ENCODE measurements at regions not wholly inside any gene's neighbourhood (a gene's known extent, or its start where the extent isn't known, plus 50 kb on each side); places are given as distances from the start of the nearest gene placed in this dataset.
"Not testable (repeated sequence)": the region's sequence is repeated elsewhere in the genome, so short reads cannot be mapped to it uniquely, and the experiment has no call there.

- Histone ChIP-seq H3K27ac (ENCODE audit: low read depth) (no peak overlapping the region), H3K36me3 (ENCODE audit: insufficient read depth) (no peaks in the 10 kb centered on the region), H3K4me3 (ENCODE audit: low read depth, low read length) (no peak overlapping the region), H3K4me1 (ENCODE audit: insufficient read depth) (no peaks in the 10 kb centered on the region)
- WGBS, result 86% methylated on average over 4 of the region's 4 CpGs
- no peak for DNase-seq (ENCODE audit: extremely low spot score)
Measured at GRCh38 chr17:12195418-12195817, 174.7 kb downstream of the MAP2K4 start.

- DNase-seq (ENCODE audit: extremely low spot score), result no peak
- H3K4me1 ChIP-seq (ENCODE audit: insufficient read depth), result no peaks in the 10 kb centered on the region
- no peak overlapping the region for H3K4me3 ChIP-seq (ENCODE audit: low read depth, low read length)
- H3K36me3 ChIP-seq (ENCODE audit: insufficient read depth), result no peaks in the 10 kb centered on the region
- 46% methylated on average over 4 of the region's 4 CpGs for WGBS
- H3K27ac ChIP-seq (ENCODE audit: low read depth), result no peak overlapping the region
Measured at GRCh38 chr17:12201294-12201880, 180.7 kb downstream of the MAP2K4 start.

- 58% methylated on average over 2 of the region's 2 CpGs for WGBS
- Histone ChIP-seq H3K4me3 (ENCODE audit: low read depth, low read length) (no peak overlapping the region), H3K27ac (ENCODE audit: low read depth) (no peak overlapping the region), H3K4me1 (ENCODE audit: insufficient read depth) (no peaks in the 10 kb centered on the region), H3K36me3 (ENCODE audit: insufficient read depth) (no peaks in the 10 kb centered on the region)
- DNase-seq (ENCODE audit: extremely low spot score), result no peak
Measured at GRCh38 chr17:12209632-12210191, 189.0 kb downstream of the MAP2K4 start.

- 98% methylated on average over 59 of the region's 59 CpGs for WGBS
- not testable (repeated sequence) for H3K4me1 ChIP-seq (ENCODE audit: insufficient read depth); H3K4me3 ChIP-seq (ENCODE audit: low read depth, low read length); H3K27ac ChIP-seq (ENCODE audit: low read depth); H3K36me3 ChIP-seq (ENCODE audit: insufficient read depth); DNase-seq (ENCODE audit: extremely low spot score)
Measured at GRCh38 chr17:12220714-12221439, 200.2 kb downstream of the MAP2K4 start.

- no peak for DNase-seq (ENCODE audit: extremely low spot score)
- Histone ChIP-seq H3K27ac (ENCODE audit: low read depth) (no peak overlapping the region), H3K4me3 (ENCODE audit: low read depth, low read length) (no peak overlapping the region), H3K36me3 (ENCODE audit: insufficient read depth) (no peaks in the 10 kb centered on the region), H3K4me1 (ENCODE audit: insufficient read depth) (no peaks in the 10 kb centered on the region)
- 93% methylated on average over 4 of the region's 4 CpGs for WGBS
Measured at GRCh38 chr17:12222392-12222791, 201.7 kb downstream of the MAP2K4 start.

GRCh38 chr17:12227547-12227946, 206.9 kb downstream of the MAP2K4 start:
- no peaks in the 10 kb centered on the region for H3K4me1 ChIP-seq (ENCODE audit: insufficient read depth)
- no peak for DNase-seq (ENCODE audit: extremely low spot score)
- no peaks in the 10 kb centered on the region for H3K36me3 ChIP-seq (ENCODE audit: insufficient read depth)
- no peak overlapping the region for H3K27ac ChIP-seq (ENCODE audit: low read depth)
- 22% methylated on average over 7 of the region's 7 CpGs for WGBS
- H3K4me3 ChIP-seq (ENCODE audit: low read depth, low read length), result no peak overlapping the region

- Histone ChIP-seq H3K27ac (ENCODE audit: low read depth) (no peak overlapping the region), H3K36me3 (ENCODE audit: insufficient read depth) (no peaks in the 10 kb centered on the region), H3K4me1 (ENCODE audit: insufficient read depth) (no peaks in the 10 kb centered on the region), H3K4me3 (ENCODE audit: low read depth, low read length) (no peak overlapping the region)
- DNase-seq (ENCODE audit: extremely low spot score), result no peak
- WGBS, result 48% methylated on average over 5 of the region's 5 CpGs
Measured at GRCh38 chr17:12229335-12229734, 208.7 kb downstream of the MAP2K4 start.

GRCh38 chr17:12230481-12231354, 210.0 kb downstream of the MAP2K4 start:
- Histone ChIP-seq H3K4me1 (ENCODE audit: insufficient read depth) (no peaks in the 10 kb centered on the region), H3K27ac (ENCODE audit: low read depth) (no peak overlapping the region), H3K4me3 (ENCODE audit: low read depth, low read length) (no peak overlapping the region), H3K36me3 (ENCODE audit: insufficient read depth) (no peaks in the 10 kb centered on the region)
- DNase-seq (ENCODE audit: extremely low spot score), result no peak
- 24% methylated on average over 4 of the region's 4 CpGs for WGBS

- DNase-seq (ENCODE audit: extremely low spot score), result no peak
- WGBS, result 70% methylated on average over 2 of the region's 2 CpGs
Measured at GRCh38 chr17:12231355-12231682, 210.6 kb downstream of the MAP2K4 start.

GRCh38 chr17:12239021-12239420, 218.3 kb downstream of the MAP2K4 start:
- H3K4me1 ChIP-seq (ENCODE audit: insufficient read depth); DNase-seq (ENCODE audit: extremely low spot score); H3K36me3 ChIP-seq (ENCODE audit: insufficient read depth); H3K4me3 ChIP-seq (ENCODE audit: low read depth, low read length); H3K27ac ChIP-seq (ENCODE audit: low read depth): not testable (repeated sequence)
- 96% methylated on average over 5 of the region's 5 CpGs for WGBS

More at GRCh38 chr17:12231355-12231682, 210.6 kb downstream of the MAP2K4 start:
- Histone ChIP-seq H3K36me3 (ENCODE audit: insufficient read depth) (no peaks in the 10 kb centered on the region), H3K27ac (ENCODE audit: low read depth) (no peak overlapping the region), H3K4me1 (ENCODE audit: insufficient read depth) (no peaks in the 10 kb centered on the region), H3K4me3 (ENCODE audit: low read depth, low read length) (no peak overlapping the region)

- no peak overlapping the region for H3K27ac ChIP-seq (ENCODE audit: low read depth)
Measured at GRCh38 chr17:12242345-12242954, 221.8 kb downstream of the MAP2K4 start.

GRCh38 chr17:12247761-12248160, 227.1 kb downstream of the MAP2K4 start:
- H3K4me3 ChIP-seq (ENCODE audit: low read depth, low read length), result no peak overlapping the region
- DNase-seq (ENCODE audit: extremely low spot score), result no peak
- H3K4me1 ChIP-seq (ENCODE audit: insufficient read depth), result no peaks in the 10 kb centered on the region
- no peaks in the 10 kb centered on the region for H3K36me3 ChIP-seq (ENCODE audit: insufficient read depth)
- no peak overlapping the region for H3K27ac ChIP-seq (ENCODE audit: low read depth)
- 30% methylated on average over 2 of the region's 2 CpGs for WGBS

More at GRCh38 chr17:12242345-12242954, 221.8 kb downstream of the MAP2K4 start:
- Histone ChIP-seq H3K36me3 (ENCODE audit: insufficient read depth) (no peaks in the 10 kb centered on the region), H3K4me1 (ENCODE audit: insufficient read depth) (no peaks in the 10 kb centered on the region), H3K4me3 (ENCODE audit: low read depth, low read length) (no peak overlapping the region)
- DNase-seq (ENCODE audit: extremely low spot score), result no peak
- 29% methylated on average over 9 of the region's 9 CpGs for WGBS

GRCh38 chr17:12250973-12251372, 230.3 kb downstream of the MAP2K4 start:
- DNase-seq (ENCODE audit: extremely low spot score), result no peak
- Histone ChIP-seq H3K4me1 (ENCODE audit: insufficient read depth) (no peaks in the 10 kb centered on the region), H3K36me3 (ENCODE audit: insufficient read depth) (no peaks in the 10 kb centered on the region), H3K4me3 (ENCODE audit: low read depth, low read length) (no peak overlapping the region), H3K27ac (ENCODE audit: low read depth) (no peak overlapping the region)
- 95% methylated on average over 4 of the region's 4 CpGs for WGBS

Measured in urinary bladder (tissue), 3 donors.